ENCODE measurements at regions not wholly inside any gene's neighbourhood (a gene's known extent, or its start where the extent isn't known, plus 50 kb on each side); places are given as distances from the start of the nearest gene placed in this dataset.

DNA sequence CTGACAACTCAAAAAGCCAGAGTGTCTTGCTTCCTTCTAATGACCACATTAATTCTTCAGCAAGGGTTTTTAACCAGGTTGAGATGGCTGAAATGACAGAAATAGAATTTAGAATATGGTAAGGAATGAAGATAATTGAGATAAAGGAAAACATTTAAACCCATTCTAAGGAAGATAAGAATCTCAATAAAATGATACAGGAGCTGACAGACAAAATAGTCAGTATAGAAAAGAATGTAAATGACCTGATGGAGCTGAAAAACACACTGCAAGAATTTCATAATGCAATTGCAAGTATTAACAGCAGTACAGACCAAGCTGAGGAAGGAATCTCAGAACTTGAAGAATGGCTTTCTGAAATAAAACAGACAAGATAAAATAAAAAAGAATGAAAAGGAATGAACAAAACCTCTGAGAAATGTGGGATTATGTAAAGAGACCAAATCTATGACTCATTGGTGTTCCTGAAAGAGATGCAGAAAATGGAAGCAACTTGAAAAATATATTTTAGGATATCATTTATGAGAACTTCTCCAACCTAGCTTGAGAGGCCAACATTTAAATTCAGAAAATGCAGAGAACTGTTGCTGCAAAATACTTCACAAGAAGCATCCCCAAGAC is 87.1 kb downstream of the SAMD9 start:
- TF ChIP-seq, protein P1, sequence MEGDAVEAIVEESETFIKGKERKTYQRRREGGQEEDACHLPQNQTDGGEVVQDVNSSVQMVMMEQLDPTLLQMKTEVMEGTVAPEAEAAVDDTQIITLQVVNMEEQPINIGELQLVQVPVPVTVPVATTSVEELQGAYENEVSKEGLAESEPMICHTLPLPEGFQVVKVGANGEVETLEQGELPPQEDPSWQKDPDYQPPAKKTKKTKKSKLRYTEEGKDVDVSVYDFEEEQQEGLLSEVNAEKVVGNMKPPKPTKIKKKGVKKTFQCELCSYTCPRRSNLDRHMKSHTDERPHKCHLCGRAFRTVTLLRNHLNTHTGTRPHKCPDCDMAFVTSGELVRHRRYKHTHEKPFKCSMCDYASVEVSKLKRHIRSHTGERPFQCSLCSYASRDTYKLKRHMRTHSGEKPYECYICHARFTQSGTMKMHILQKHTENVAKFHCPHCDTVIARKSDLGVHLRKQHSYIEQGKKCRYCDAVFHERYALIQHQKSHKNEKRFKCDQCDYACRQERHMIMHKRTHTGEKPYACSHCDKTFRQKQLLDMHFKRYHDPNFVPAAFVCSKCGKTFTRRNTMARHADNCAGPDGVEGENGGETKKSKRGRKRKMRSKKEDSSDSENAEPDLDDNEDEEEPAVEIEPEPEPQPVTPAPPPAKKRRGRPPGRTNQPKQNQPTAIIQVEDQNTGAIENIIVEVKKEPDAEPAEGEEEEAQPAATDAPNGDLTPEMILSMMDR (tag by site-specific recombination; IDR thresholded peaks at IDR 0.05): no peak
- TF ChIP-seq, protein P2, sequence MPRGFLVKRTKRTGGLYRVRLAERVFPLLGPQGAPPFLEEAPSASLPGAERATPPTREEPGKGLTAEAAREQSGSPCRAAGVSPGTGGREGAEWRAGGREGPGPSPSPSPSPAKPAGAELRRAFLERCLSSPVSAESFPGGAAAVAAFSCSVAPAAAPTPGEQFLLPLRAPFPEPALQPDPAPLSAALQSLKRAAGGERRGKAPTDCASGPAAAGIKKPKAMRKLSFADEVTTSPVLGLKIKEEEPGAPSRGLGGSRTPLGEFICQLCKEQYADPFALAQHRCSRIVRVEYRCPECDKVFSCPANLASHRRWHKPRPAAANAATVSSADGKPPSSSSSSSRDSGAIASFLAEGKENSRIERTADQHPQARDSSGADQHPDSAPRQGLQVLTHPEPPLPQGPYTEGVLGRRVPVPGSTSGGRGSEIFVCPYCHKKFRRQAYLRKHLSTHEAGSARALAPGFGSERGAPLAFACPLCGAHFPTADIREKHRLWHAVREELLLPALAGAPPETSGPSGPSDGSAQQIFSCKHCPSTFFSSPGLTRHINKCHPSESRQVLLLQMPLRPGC (tag by site-specific recombination; IDR thresholded peaks at IDR 0.05): no peak
- TF ChIP-seq, protein P3, sequence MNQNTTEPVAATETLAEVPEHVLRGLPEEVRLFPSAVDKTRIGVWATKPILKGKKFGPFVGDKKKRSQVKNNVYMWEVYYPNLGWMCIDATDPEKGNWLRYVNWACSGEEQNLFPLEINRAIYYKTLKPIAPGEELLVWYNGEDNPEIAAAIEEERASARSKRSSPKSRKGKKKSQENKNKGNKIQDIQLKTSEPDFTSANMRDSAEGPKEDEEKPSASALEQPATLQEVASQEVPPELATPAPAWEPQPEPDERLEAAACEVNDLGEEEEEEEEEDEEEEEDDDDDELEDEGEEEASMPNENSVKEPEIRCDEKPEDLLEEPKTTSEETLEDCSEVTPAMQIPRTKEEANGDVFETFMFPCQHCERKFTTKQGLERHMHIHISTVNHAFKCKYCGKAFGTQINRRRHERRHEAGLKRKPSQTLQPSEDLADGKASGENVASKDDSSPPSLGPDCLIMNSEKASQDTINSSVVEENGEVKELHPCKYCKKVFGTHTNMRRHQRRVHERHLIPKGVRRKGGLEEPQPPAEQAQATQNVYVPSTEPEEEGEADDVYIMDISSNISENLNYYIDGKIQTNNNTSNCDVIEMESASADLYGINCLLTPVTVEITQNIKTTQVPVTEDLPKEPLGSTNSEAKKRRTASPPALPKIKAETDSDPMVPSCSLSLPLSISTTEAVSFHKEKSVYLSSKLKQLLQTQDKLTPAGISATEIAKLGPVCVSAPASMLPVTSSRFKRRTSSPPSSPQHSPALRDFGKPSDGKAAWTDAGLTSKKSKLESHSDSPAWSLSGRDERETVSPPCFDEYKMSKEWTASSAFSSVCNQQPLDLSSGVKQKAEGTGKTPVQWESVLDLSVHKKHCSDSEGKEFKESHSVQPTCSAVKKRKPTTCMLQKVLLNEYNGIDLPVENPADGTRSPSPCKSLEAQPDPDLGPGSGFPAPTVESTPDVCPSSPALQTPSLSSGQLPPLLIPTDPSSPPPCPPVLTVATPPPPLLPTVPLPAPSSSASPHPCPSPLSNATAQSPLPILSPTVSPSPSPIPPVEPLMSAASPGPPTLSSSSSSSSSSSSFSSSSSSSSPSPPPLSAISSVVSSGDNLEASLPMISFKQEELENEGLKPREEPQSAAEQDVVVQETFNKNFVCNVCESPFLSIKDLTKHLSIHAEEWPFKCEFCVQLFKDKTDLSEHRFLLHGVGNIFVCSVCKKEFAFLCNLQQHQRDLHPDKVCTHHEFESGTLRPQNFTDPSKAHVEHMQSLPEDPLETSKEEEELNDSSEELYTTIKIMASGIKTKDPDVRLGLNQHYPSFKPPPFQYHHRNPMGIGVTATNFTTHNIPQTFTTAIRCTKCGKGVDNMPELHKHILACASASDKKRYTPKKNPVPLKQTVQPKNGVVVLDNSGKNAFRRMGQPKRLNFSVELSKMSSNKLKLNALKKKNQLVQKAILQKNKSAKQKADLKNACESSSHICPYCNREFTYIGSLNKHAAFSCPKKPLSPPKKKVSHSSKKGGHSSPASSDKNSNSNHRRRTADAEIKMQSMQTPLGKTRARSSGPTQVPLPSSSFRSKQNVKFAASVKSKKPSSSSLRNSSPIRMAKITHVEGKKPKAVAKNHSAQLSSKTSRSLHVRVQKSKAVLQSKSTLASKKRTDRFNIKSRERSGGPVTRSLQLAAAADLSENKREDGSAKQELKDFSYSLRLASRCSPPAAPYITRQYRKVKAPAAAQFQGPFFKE (tag by site-specific recombination; IDR thresholded peaks at IDR 0.05; ENCODE audit: borderline replicate concordance): no peak
- no peak for TF ChIP-seq ZFP3 (tag by site-specific recombination; IDR thresholded peaks at IDR 0.05; ENCODE audit: low read depth)
- TF ChIP-seq, protein P4, sequence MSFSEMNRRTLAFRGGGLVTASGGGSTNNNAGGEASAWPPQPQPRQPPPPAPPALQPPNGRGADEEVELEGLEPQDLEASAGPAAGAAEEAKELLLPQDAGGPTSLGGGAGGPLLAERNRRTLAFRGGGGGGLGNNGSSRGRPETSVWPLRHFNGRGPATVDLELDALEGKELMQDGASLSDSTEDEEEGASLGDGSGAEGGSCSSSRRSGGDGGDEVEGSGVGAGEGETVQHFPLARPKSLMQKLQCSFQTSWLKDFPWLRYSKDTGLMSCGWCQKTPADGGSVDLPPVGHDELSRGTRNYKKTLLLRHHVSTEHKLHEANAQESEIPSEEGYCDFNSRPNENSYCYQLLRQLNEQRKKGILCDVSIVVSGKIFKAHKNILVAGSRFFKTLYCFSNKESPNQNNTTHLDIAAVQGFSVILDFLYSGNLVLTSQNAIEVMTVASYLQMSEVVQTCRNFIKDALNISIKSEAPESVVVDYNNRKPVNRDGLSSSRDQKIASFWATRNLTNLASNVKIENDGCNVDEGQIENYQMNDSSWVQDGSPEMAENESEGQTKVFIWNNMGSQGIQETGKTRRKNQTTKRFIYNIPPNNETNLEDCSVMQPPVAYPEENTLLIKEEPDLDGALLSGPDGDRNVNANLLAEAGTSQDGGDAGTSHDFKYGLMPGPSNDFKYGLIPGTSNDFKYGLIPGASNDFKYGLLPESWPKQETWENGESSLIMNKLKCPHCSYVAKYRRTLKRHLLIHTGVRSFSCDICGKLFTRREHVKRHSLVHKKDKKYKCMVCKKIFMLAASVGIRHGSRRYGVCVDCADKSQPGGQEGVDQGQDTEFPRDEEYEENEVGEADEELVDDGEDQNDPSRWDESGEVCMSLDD (tag by site-specific recombination; IDR thresholded peaks at IDR 0.05): no peak
